Naive thymus-derived CD8-positive, alpha-beta T cell (primary cell): ENCODE measurements at regions not wholly inside any gene's neighbourhood (a gene's known extent, or its start where the extent isn't known, plus 50 kb on each side); places are given as distances from the start of the nearest gene placed in this dataset.

Experiments used
- ATAC-seq, 2 donors: fragments of 150-1000 bp; cut with Tn5 transposase in 1 of 2; sonication (Bioruptor Pico), chemical (Tn5 transposase) in 1 of 2; 1 replicate in 1 of 2; 2 replicates in 1 of 2; pipeline ENCODE4 v1.10.0; 2021; ENCODE audit warnings: mild to moderate bottlenecking in 2 of 2, moderate library complexity in 2 of 2
- POLR2A ChIA-PET: fragments of 350-600 bp; sonication (Branson Sonifier 250); formaldehyde crosslinking; loops from one replicate; lab custom pipeline; 2021; ENCODE audit warnings: antibody characterized with exemption; lab: Charles Lee
- DNase-seq, 10 donors: peaks; one replicate each; pipeline versions ENCODE4 v3.0.0 to v3.0.0-alpha.2; 2020 to 2022
- H3K27ac Mint-ChIP-seq, 10 donors: one replicate each; pipeline ENCODE4 v1.8.0; 2020 to 2022; ENCODE audit warnings: mild to moderate bottlenecking in 10 of 10, mixed read lengths in 10 of 10, moderate library complexity in 4 of 10, inconsistent platforms in 1 of 10
- H3K27me3 Mint-ChIP-seq, 5 donors: one replicate each; pipeline ENCODE4 v1.8.0; 2021 to 2022; ENCODE audit warnings: mixed read lengths in 5 of 5
- H3K36me3 Mint-ChIP-seq, 3 donors: one replicate each; pipeline ENCODE4 v1.8.0; 2020 to 2022; ENCODE audit warnings: mixed read lengths in 3 of 3, mild to moderate bottlenecking in 2 of 3, inconsistent platforms in 1 of 3
- H3K4me1 Mint-ChIP-seq, 4 donors: one replicate each; pipeline ENCODE4 v1.8.0; 2021 to 2022; ENCODE audit warnings: mixed read lengths in 4 of 4
- H3K4me3 Mint-ChIP-seq, 10 donors: one replicate each; pipeline ENCODE4 v1.8.0; 2020 to 2022; ENCODE audit warnings: mild to moderate bottlenecking in 10 of 10, mixed read lengths in 10 of 10, moderate library complexity in 6 of 10, inconsistent platforms in 1 of 10
- H3K9me3 Mint-ChIP-seq, 9 donors: one replicate each; pipeline ENCODE4 v1.8.0; 2020 to 2022; ENCODE audit warnings: mixed read lengths in 9 of 9, mild to moderate bottlenecking in 3 of 9, inconsistent platforms in 1 of 9, moderate library complexity in 1 of 9

DNA sequence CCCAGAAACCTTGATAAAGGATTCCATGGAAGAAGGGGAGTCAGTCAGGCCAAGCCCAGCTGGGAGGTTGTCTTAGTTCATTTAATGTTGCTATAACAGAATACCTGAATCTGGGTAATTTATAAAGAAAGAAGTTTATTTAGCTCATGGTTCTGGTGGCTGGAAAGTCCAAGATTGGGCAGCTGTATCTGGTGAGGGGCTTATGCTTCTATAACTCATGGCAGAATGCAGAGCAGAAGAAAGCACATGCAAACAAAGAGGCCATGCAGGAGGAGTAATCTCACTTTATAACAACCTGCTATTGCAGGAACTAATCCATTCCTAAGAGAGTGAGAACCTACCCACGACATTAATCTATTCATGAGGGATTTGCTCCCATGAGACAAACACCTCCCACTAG is 54.2 kb upstream of the ANKRD1 start:
- H3K4me3 Mint-ChIP-seq = no peak overlapping the region
- H3K27ac Mint-ChIP-seq = no peak overlapping the region
- peaks cover 0 to 3% (median 0%) of the 10 kb centered on the region in 4 donors for H3K4me1 Mint-ChIP-seq
- ATAC-seq = no peak
- H3K27me3 Mint-ChIP-seq = peaks cover 0 to 7% (median 3%) of the 10 kb centered on the region in 5 donors
- no peaks in the 10 kb centered on the region for H3K36me3 Mint-ChIP-seq
- POLR2A ChIA-PET = no interaction called here
- no peak for DNase-seq
- H3K9me3 Mint-ChIP-seq = peaks cover 0 to 10% (median 0%) of the 10 kb centered on the region in 9 donors

DNA sequence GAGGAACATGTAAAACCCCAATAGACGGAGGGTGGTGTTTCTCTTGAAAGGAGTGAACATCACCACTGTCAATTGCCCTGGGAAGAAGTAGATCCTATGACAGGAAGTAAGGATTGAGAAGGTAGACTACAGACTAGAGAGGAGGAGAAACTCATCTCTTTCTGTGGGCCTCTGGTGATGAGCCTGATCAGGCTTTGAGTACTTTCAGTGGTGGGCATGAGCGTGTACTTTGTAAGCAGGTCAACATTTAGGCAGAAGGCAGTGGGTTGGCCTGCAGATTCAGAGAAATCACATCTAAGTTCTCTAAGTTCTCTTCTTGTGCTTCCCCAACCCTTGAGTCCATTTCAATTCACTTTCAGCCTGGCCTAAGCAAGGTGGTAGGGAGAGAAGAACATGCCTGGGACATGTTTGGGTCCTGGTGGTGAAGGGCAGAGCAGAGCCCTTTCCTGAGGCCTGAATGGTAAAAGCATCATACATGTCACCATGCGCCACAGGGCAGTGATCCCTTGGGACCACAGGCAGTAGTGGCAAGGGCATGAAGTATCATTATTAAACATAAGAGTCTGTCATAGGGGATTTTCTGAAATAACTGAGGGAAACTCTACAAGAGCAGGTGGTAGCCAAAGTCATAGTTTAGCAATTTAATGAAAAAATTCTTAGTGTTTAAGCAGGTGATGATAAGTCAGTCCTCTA is 56.4 kb upstream of the ANKRD1 start:
- POLR2A ChIA-PET = no interaction called here

DNA sequence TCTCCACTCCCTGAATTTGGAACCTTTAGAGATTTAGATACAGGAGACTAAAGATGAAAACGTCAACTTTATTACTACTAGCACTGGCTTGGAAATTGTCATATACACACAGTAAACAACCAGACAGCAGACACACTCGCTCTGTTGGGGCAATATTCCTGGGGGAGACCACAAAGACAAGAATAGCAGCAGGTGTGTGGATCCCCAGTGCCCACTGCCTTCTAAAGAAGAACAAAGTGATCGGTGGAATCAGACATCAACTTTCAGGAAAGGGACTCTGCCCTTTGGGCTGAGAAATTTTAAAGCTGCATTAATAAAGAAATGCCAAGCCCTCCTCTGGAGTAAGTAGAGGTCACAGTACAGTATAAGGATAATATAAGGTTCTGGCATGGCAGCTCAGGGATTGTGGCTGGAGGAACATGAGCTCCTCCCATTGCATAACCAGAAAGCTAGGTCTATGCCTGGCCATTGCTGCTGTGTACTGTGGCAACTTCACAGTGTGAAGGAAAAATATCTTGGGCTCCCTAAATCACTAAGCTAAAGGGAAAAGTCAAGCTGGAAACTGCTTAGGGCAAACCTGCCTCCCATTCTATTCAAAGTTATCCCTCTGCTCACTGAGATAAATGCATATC is 57.1 kb upstream of the ANKRD1 start:
- H3K4me1 Mint-ChIP-seq = peaks cover 0 to 3% (median 0%) of the 10 kb centered on the region in 4 donors
- POLR2A ChIA-PET = no interaction called here
- peaks cover 0 to 10% (median 0%) of the 10 kb centered on the region in 9 donors for H3K9me3 Mint-ChIP-seq
- no peak overlapping the region for H3K27ac Mint-ChIP-seq
- DNase-seq (no peak), ATAC-seq (no peak)
- H3K36me3 Mint-ChIP-seq = no peaks in the 10 kb centered on the region
- H3K27me3 Mint-ChIP-seq = peaks cover 0 to 7% (median 2%) of the 10 kb centered on the region in 5 donors
- H3K4me3 Mint-ChIP-seq = no peak overlapping the region

More for the DNA sequence above, 56.4 kb upstream of the ANKRD1 start:
- peaks cover 0 to 4% (median 2%) of the 10 kb centered on the region in 5 donors for H3K27me3 Mint-ChIP-seq
- H3K36me3 Mint-ChIP-seq = no peaks in the 10 kb centered on the region
- ATAC-seq (no peak), DNase-seq (no peak)
- H3K4me1 Mint-ChIP-seq = peaks cover 0 to 3% (median 0%) of the 10 kb centered on the region in 4 donors
- H3K4me3 Mint-ChIP-seq = no peak overlapping the region
- peaks cover 0 to 10% (median 0%) of the 10 kb centered on the region in 9 donors for H3K9me3 Mint-ChIP-seq
- H3K27ac Mint-ChIP-seq = no peak overlapping the region

DNA sequence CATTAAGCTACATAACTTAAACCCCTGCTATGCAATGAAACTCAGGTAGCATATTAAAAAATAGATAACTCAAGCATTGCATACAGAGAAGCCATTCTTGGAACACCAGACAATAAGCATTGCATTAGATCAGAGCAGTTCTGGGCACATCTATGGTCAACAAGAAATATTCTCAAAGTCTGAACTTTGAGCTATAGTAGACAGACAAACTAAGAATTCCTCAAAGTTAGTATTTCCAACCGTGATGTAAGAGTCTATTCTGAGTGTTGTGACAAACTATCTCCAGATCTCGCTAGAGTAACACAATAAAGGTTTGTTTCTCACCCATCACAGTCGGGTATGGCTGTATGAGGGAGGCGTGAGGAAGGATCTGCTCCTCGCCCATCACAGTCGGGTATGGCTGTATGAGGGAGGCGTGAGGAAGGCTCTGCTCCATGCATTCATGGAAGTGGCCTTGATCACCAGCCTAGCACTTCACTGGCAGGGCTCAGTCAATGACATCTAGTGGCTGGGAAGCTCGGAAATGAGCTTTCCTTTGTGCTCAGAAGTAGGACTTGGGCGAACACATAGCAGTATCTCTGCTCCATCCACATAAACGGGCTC is 61.6 kb upstream of the ANKRD1 start:
- DNase-seq (no peak), ATAC-seq (no peak)
- Mint-ChIP-seq H3K4me3 (no peak overlapping the region), H3K36me3 (no peaks in the 10 kb centered on the region), H3K9me3 (no peaks in the 10 kb centered on the region), H3K27ac (no peak overlapping the region), H3K4me1 (peaks cover 0 to 12% (median 7%) of the 10 kb centered on the region in 4 donors), H3K27me3 (peaks cover 0 to 3% (median 0%) of the 10 kb centered on the region in 5 donors)
- POLR2A ChIA-PET = no interaction called here

DNA sequence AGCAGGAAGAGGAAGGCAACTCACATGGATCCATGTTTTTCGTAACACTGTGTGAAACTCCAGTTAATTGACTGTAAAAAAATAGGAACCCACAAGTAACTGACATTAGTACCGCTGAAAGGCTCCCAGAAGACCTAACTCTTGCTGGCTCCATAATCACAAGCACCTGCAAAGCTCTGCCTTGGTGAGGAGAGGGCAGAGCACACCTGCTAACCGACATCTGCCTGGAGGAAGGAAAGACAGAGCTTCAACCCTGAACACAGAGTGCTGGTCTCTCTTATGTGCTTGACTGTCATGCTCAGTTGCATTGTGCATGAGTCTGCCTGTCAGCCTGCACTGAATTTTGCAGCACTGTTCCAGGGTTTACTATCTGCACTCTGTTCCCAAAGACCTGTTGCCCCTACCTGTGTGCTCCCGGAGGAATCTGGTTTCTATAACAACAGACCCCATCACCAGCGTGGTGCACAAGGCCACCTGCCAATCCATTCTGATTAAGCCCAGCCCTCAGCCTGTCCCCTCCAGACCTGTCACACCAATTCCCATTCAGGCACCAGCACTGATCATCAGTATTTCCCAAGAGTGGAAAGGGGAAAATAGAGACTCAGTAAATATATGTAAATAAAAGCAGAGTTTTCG is 63.1 kb upstream of the ANKRD1 start:
- Mint-ChIP-seq H3K27me3 (peaks cover 0 to 3% (median 0%) of the 10 kb centered on the region in 5 donors), H3K4me1 (peaks cover 0 to 12% (median 6%) of the 10 kb centered on the region in 4 donors), H3K36me3 (no peaks in the 10 kb centered on the region), H3K27ac (peak overlapping the region in 1 of 10 donors; percentile 2), H3K9me3 (no peaks in the 10 kb centered on the region), H3K4me3 (peak overlapping the region in 2 of 10 donors; percentile 2 to 11)
- POLR2A ChIA-PET = no interaction called here
- ATAC-seq = no peak
- no peak for DNase-seq

DNA sequence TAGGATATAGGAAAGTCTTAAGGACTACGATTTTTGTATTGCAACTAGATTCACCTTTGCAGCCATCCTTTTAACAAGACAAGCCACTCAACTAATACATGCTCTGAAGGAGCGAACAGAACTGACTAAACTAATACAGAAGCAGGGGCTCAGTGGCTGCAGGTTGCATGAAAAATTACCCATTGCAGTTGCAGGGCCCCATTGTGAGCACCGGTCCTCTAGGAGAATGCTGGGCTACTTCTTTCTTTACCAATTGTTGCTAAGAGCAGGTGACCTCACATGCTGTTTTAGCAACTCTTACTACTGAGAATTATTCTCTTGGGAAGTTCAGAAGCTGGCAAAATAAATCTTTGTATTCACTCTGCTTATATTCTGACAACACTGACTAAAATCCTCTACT is 64.0 kb upstream of the ANKRD1 start:
- Mint-ChIP-seq H3K36me3 (no peaks in the 10 kb centered on the region), H3K9me3 (no peaks in the 10 kb centered on the region), H3K4me1 (peaks cover 0 to 12% (median 6%) of the 10 kb centered on the region in 4 donors), H3K27ac (no peak overlapping the region), H3K4me3 (no peak overlapping the region), H3K27me3 (peaks cover 0 to 3% (median 0%) of the 10 kb centered on the region in 5 donors)
- DNase-seq = no peak
- POLR2A ChIA-PET = no interaction called here
- no peak for ATAC-seq

DNA sequence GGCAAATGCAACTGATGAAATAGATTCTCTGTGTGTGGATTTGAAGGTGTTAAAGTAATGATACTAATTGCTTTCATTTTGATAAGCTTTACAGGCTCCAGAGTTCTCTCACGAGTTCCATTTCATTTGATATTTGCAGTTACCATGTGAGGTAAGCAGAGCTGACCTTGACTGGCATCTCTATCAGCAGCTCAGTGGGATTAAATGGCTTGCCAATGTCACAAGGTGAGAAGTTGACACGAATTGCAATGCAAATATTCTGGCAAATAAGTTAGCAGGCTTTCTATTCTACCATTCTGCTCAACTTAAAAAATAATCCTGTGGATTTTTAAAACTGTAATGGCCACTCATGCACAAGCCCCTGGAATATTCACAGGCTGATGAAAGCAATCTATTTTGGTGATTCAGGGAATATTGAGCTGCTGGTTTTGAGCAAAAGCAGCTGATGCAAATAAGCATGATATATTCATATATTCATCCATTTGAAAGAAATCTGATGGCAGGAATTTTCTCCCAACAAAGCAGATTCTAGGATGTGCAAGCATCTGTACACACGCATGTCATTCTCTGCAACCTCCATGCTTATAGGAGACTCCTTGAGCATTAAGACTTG is 64.5 kb upstream of the ANKRD1 start:
- Mint-ChIP-seq H3K4me1 (peaks cover 0 to 12% (median 6%) of the 10 kb centered on the region in 4 donors), H3K9me3 (no peaks in the 10 kb centered on the region), H3K4me3 (no peak overlapping the region), H3K27ac (no peak overlapping the region), H3K36me3 (no peaks in the 10 kb centered on the region), H3K27me3 (peaks cover 0 to 3% (median 0%) of the 10 kb centered on the region in 5 donors)
- DNase-seq (no peak), ATAC-seq (no peak)
- POLR2A ChIA-PET = no interaction called here

DNA sequence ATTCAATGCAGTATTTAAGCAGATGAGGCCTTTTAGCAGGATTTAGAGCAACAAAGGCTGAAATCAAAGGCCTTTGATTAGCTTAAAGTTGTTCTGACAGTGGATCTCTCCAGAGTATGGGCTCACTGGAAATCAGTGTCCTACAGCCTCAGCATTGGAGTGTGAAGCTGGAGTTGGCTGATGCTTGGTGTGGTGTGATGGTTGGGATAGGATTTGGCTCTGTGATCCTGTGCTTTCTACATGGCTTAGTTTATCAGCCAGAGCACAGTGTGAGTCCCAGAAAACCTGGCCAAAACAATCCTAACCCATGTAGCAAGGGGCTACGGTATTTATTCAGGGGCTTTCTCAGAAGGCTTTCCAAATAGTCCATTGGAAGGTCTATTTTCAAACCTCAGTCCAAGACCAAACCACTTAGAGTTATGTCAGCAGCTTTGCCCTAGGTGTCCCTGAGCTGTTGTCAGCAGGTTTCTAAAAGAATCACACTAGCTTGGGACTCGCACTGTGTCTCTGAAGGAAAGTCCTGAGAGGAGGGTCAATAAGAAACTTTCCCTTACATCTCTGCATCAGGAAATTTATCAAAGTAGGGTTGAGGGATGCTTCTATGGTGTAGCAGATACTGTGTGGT is 65.4 kb upstream of the ANKRD1 start:
- Mint-ChIP-seq H3K9me3 (no peaks in the 10 kb centered on the region), H3K27ac (no peak overlapping the region), H3K36me3 (no peaks in the 10 kb centered on the region), H3K4me1 (peaks cover 0 to 12% (median 6%) of the 10 kb centered on the region in 4 donors), H3K4me3 (no peak overlapping the region), H3K27me3 (peaks cover 0 to 3% (median 0%) of the 10 kb centered on the region in 5 donors)
- POLR2A ChIA-PET = no interaction called here
- DNase-seq (no peak), ATAC-seq (no peak)

DNA sequence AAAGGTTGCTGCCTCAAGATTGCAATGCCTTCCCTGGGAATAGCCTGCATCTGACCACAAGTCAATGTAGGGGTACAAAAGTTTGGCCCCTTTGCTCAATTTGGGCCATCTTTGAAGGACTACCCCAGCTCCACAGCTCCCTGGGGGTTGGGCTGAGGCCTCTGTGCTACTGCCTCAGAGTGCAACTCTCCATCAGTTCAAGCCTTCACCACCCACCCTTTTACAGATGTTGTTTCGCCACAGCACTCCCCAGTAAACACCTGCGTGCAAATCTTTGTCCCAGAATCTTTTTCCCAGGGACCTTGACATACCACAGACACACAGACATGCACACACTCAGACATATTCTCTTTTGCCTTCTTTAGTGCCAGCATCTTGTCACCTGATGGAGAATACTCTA is 66.0 kb upstream of the ANKRD1 start:
- Mint-ChIP-seq H3K9me3 (no peaks in the 10 kb centered on the region), H3K27me3 (peaks cover 0 to 3% (median 0%) of the 10 kb centered on the region in 5 donors), H3K36me3 (no peaks in the 10 kb centered on the region), H3K4me1 (peaks cover 0 to 12% (median 6%) of the 10 kb centered on the region in 4 donors), H3K27ac (no peak overlapping the region), H3K4me3 (no peak overlapping the region)
- POLR2A ChIA-PET = no interaction called here
- no peak for ATAC-seq
- DNase-seq = no peak

DNA sequence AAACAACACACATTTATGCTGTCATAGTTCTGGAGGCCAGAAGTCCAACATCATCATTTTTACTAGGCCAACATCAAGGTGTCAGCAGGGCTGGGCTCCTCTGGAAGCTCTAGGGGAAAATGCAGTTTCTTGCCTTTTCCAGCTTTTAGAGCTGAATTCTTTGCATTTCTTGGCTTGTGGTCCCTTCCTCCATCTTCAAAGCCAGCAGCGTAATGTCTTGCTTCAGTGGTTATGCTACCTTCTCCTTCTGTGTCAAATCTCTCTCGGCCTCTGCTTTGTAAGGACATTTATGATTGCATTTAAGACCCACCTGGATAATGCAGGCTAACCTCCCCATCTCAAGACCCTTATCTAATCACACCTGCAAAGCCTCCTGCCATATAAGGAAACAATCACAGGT is 66.5 kb upstream of the ANKRD1 start:
- POLR2A ChIA-PET = no interaction called here
- peaks cover 0 to 12% (median 6%) of the 10 kb centered on the region in 4 donors for H3K4me1 Mint-ChIP-seq
- H3K4me3 Mint-ChIP-seq = no peak overlapping the region
- DNase-seq (no peak), ATAC-seq (no peak)
- H3K27ac Mint-ChIP-seq = no peak overlapping the region
- peaks cover 0 to 3% (median 0%) of the 10 kb centered on the region in 5 donors for H3K27me3 Mint-ChIP-seq
- no peaks in the 10 kb centered on the region for H3K9me3 Mint-ChIP-seq
- no peaks in the 10 kb centered on the region for H3K36me3 Mint-ChIP-seq

DNA sequence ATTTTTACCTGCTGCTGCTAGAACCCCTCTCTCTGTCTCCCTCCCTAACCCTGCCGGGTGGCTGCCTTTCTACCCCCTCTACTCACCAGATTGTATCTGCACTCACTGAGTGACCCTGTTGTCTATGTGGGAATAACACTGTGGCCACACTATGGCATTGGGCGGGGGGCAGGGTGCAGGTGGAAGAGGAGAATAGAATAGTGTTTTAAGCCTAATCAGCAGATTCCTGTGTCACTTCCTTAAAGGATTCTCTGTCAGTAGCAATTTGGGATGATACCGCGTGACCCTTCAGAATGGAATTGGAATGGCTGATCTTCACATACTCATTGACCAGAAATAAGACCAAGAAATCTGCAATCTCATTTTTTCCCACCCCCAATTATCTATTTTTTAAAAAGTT is 67.1 kb upstream of the ANKRD1 start:
- Mint-ChIP-seq H3K9me3 (no peaks in the 10 kb centered on the region), H3K27ac (no peak overlapping the region), H3K4me1 (peaks cover 0 to 12% (median 6%) of the 10 kb centered on the region in 4 donors), H3K36me3 (no peaks in the 10 kb centered on the region), H3K4me3 (no peak overlapping the region), H3K27me3 (no peaks in the 10 kb centered on the region)
- DNase-seq (no peak), ATAC-seq (no peak)
- POLR2A ChIA-PET = no interaction called here

DNA sequence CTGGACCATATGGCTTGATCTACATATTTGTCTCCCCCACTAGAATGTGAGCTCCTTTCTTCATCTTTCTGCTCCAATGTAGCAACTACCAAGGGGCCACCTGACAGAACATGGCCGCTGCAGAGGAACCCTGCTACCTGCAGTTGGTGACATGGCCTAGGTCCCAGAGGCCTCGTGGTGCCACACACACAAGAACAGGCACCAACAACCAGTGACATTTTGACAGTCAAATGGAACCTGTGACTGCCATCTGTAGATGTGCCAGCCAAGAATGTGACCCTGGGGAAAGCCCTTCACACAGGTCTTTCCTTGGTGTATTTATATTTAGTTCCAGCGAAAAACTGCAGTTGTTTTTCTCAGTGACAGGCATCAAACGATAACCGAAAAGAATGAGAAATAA is 67.9 kb upstream of the ANKRD1 start:
- H3K4me1 Mint-ChIP-seq = peaks cover 0 to 9% (median 4%) of the 10 kb centered on the region in 4 donors
- no peaks in the 10 kb centered on the region for H3K9me3 Mint-ChIP-seq
- ATAC-seq = no peak
- POLR2A ChIA-PET = no interaction called here
- no peak overlapping the region for H3K27ac Mint-ChIP-seq
- H3K4me3 Mint-ChIP-seq = no peak overlapping the region
- H3K36me3 Mint-ChIP-seq = no peaks in the 10 kb centered on the region
- no peaks in the 10 kb centered on the region for H3K27me3 Mint-ChIP-seq
- DNase-seq = no peak
